Fibroblast of skin of left quadriceps (primary cell): ENCODE measurements at regions not wholly inside any gene's neighbourhood (a gene's known extent, or its start where the extent isn't known, plus 50 kb on each side); places are given as distances from the start of the nearest gene placed in this dataset.

Experiments used
- DNase-seq, 2 experiments: peaks; one replicate each; pipeline ENCODE4 v3.0.0-alpha.2; 2013; ENCODE audit warnings: low read depth in 2 of 2

- no peak for DNase-seq
Observed at GRCh38 chr12:14148489-14149270, 167.3 kb upstream of the GRIN2B start.

- DNase-seq, result no peak
Observed at GRCh38 chr12:14153803-14154202, 172.4 kb upstream of the GRIN2B start.

GRCh38 chr12:14156606-14157005 lies 175.2 kb upstream of the GRIN2B start:
- DNase-seq, result no peak

GRCh38 chr12:14157088-14157747 lies 175.8 kb upstream of the GRIN2B start:
- no peak for DNase-seq

GRCh38 chr12:14164266-14164665 lies 182.9 kb upstream of the GRIN2B start:
- no peak for DNase-seq

- DNase-seq, result peak; percentile 18 to 20
Observed at GRCh38 chr12:14167005-14167628, 185.7 kb upstream of the GRIN2B start.

GRCh38 chr12:14169281-14169680 lies 187.9 kb upstream of the GRIN2B start:
- DNase-seq, result no peak

GRCh38 chr12:14171106-14171505 lies 189.7 kb upstream of the GRIN2B start:
- no peak for DNase-seq

GRCh38 chr12:14175206-14175605 lies 190.3 kb upstream of the ATF7IP start:
- no peak for DNase-seq

- DNase-seq, result peak in 1 of 2 experiments; percentile 6
Observed at GRCh38 chr12:14185427-14186192, 179.9 kb upstream of the ATF7IP start.

- no peak for DNase-seq
Observed at GRCh38 chr12:14186193-14186502, 179.3 kb upstream of the ATF7IP start.

- no peak for DNase-seq
Observed at GRCh38 chr12:14187002-14187401, 178.5 kb upstream of the ATF7IP start.

- no peak for DNase-seq
Observed at GRCh38 chr12:14187966-14188365, 177.5 kb upstream of the ATF7IP start.

- no peak for DNase-seq
Observed at GRCh38 chr12:14188744-14189143, 176.7 kb upstream of the ATF7IP start.

- no peak for DNase-seq
Observed at GRCh38 chr12:14190694-14191093, 174.8 kb upstream of the ATF7IP start.

- no peak for DNase-seq
Observed at GRCh38 chr12:14191612-14192011, 173.9 kb upstream of the ATF7IP start.

- DNase-seq, result no peak
Observed at GRCh38 chr12:14193639-14194038, 171.8 kb upstream of the ATF7IP start.

- DNase-seq, result no peak
Observed at GRCh38 chr12:14194572-14194971, 170.9 kb upstream of the ATF7IP start.

- DNase-seq, result no peak
Observed at GRCh38 chr12:14199455-14200198, 165.9 kb upstream of the ATF7IP start.

GRCh38 chr12:14200598-14200997 lies 164.9 kb upstream of the ATF7IP start:
- no peak for DNase-seq

- DNase-seq, result no peak
Observed at GRCh38 chr12:14201291-14201690, 164.2 kb upstream of the ATF7IP start.
